Activated T-helper 17 cell treated with anti-CD3 and anti-CD28 coated beads, Interleukin-2, amount 50 U/mL, for 72 hours (primary cell): ENCODE measurements at regions not wholly inside any gene's neighbourhood (a gene's known extent, or its start where the extent isn't known, plus 50 kb on each side); places are given as distances from the start of the nearest gene placed in this dataset.
A peak's percentile ranks its signal among the peaks of the same experiment; 100 is the strongest.
"Not testable (repeated sequence)": the region's sequence is repeated elsewhere in the genome, so short reads cannot be mapped to it uniquely, and the experiment has no call there.

Experiments used
- ATAC-seq: fragments of 150-1000 bp; cut with Tn5 transposase; replicated peaks from 2 replicates; pipeline ENCODE4 v1.10.0; 2021; ENCODE audit warnings: mild to moderate bottlenecking, moderate library complexity
- H3K27ac Mint-ChIP-seq: one replicate; pipeline ENCODE4 v1.8.0; 2022; ENCODE audit warnings: mixed read lengths
- H3K27me3 Mint-ChIP-seq: one replicate; pipeline ENCODE4 v1.8.0; 2022; ENCODE audit warnings: mixed read lengths
- H3K36me3 Mint-ChIP-seq: one replicate; pipeline ENCODE4 v1.8.0; 2022; ENCODE audit warnings: low read depth, mild to moderate bottlenecking, mixed read lengths
- H3K4me1 Mint-ChIP-seq: one replicate; pipeline ENCODE4 v1.8.0; 2022; ENCODE audit warnings: mixed read lengths
- H3K4me3 Mint-ChIP-seq: one replicate; pipeline ENCODE4 v1.8.0; 2022; ENCODE audit warnings: mild to moderate bottlenecking, mixed read lengths
- H3K9me3 Mint-ChIP-seq: one replicate; pipeline ENCODE4 v1.8.0; 2022; ENCODE audit warnings: mixed read lengths

DNA sequence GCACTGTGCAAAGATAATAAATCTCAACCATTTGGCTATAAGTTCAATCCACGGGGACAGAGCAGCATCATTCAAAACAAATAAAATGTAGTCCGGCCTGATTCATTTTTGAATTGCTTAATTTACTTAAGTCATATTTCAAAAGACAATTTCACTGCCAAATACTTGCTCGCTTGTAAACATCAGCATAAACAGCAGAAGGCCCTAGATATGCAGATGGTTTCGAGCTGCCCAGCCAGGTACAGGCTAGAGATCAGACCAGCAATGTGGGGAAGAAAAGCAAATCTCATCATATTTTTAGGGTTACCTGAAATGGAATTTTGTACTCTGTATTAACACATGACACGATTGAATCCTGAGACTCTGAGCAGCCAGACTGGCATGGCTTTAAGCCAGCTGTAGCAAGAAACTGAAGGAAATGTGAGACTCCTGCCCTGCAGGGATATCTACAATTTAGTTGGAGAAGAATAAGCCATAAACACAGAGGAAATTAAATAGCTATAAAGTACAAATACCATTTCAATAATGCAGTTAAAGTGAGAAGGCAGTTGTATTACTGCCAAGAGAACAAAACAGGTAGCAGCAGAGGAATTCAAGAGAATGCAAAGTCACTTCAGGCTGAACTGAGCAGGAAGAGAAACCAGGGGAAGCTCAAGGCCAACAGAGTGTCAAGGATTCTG lies 440.3 kb downstream of the ETS1 start:
- no peak for ATAC-seq
- H3K4me3 Mint-ChIP-seq = no peak overlapping the region
- peaks cover 5% of the 10 kb centered on the region for H3K9me3 Mint-ChIP-seq
- no peak overlapping the region for H3K27ac Mint-ChIP-seq
- no peaks in the 10 kb centered on the region for H3K27me3 Mint-ChIP-seq
- H3K36me3 Mint-ChIP-seq = no peaks in the 10 kb centered on the region
- H3K4me1 Mint-ChIP-seq = no peaks in the 10 kb centered on the region

GRCh38 chr11:128140293-128140692 lies 447.1 kb downstream of the ETS1 start:
- H3K27me3 Mint-ChIP-seq, H3K36me3 Mint-ChIP-seq, ATAC-seq, H3K27ac Mint-ChIP-seq, H3K9me3 Mint-ChIP-seq, H3K4me1 Mint-ChIP-seq: not testable (repeated sequence)
- peak overlapping the region; percentile 0 for H3K4me3 Mint-ChIP-seq

DNA sequence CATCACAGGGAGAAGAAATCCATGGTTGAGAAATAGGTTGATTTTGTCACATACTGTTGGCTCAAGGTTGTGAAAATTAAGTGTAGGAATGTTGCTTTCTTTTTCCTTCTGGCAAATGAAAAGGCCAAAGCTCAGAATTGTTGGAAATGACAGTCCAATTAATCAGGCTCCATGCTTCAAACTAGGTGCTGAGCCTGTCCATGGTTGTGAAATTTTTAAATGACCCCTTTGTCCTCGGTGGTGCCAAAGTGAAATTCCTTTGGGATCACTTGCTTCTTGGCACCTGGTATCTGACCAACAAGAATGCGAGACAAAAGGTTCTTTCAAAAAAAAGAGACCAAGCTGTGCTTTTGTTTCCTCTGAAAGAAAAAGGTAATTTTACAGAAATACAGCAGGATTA lies 451.9 kb downstream of the ETS1 start:
- Mint-ChIP-seq H3K27me3 (no peaks in the 10 kb centered on the region), H3K4me1 (peaks cover 8% of the 10 kb centered on the region), H3K27ac (no peak overlapping the region), H3K36me3 (no peaks in the 10 kb centered on the region), H3K9me3 (peaks cover 5% of the 10 kb centered on the region), H3K4me3 (no peak overlapping the region)
- ATAC-seq = no peak

- no peak overlapping the region for H3K4me3 Mint-ChIP-seq
- no peaks in the 10 kb centered on the region for H3K36me3 Mint-ChIP-seq
- no peaks in the 10 kb centered on the region for H3K4me1 Mint-ChIP-seq
- H3K27ac Mint-ChIP-seq = no peak overlapping the region
- no peaks in the 10 kb centered on the region for H3K27me3 Mint-ChIP-seq
- no peaks in the 10 kb centered on the region for H3K9me3 Mint-ChIP-seq
- ATAC-seq = no peak
These were observed 453.9 kb downstream of the ETS1 start for GRCh38 chr11:128133501-128133900.

- no peaks in the 10 kb centered on the region for H3K4me1 Mint-ChIP-seq
- H3K36me3 Mint-ChIP-seq = no peaks in the 10 kb centered on the region
- no peak overlapping the region for H3K4me3 Mint-ChIP-seq
- no peaks in the 10 kb centered on the region for H3K27me3 Mint-ChIP-seq
- H3K27ac Mint-ChIP-seq = no peak overlapping the region
- H3K9me3 Mint-ChIP-seq = no peaks in the 10 kb centered on the region
- ATAC-seq = no peak
These were observed 457.3 kb downstream of the ETS1 start for GRCh38 chr11:128130052-128130451.

- ATAC-seq = no peak
- no peaks in the 10 kb centered on the region for H3K9me3 Mint-ChIP-seq
- no peak overlapping the region for H3K4me3 Mint-ChIP-seq
- H3K27ac Mint-ChIP-seq = no peak overlapping the region
- no peaks in the 10 kb centered on the region for H3K36me3 Mint-ChIP-seq
- no peaks in the 10 kb centered on the region for H3K27me3 Mint-ChIP-seq
- no peaks in the 10 kb centered on the region for H3K4me1 Mint-ChIP-seq
These were observed 461.6 kb downstream of the ETS1 start for GRCh38 chr11:128125723-128126122.

- H3K4me3 Mint-ChIP-seq = no peak overlapping the region
- peaks cover 8% of the 10 kb centered on the region for H3K27me3 Mint-ChIP-seq
- peaks cover 3% of the 10 kb centered on the region for H3K4me1 Mint-ChIP-seq
- no peaks in the 10 kb centered on the region for H3K36me3 Mint-ChIP-seq
- peaks cover 3% of the 10 kb centered on the region for H3K9me3 Mint-ChIP-seq
- no peak for ATAC-seq
- no peak overlapping the region for H3K27ac Mint-ChIP-seq
These were observed 470.5 kb downstream of the ETS1 start for GRCh38 chr11:128116885-128117284.

DNA sequence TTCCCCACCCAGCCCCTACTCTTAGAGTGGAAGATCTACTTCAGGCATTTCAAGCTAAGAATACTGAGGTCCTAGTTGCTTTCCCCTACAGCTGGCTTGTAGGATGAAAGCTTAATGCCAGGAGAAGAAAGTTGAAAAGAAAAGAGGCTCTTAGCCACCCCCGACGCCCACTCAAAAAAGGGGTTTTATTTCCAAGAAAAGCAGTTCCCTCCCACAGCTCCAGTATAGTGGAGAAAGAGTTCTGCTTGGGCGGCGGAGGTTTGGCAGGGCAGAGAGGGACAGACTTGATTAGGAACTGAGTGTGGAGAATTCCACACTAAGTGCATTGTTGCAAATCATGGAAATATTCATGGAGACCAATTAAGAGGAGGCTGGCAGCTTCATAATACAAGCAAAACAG lies 470.9 kb downstream of the ETS1 start:
- H3K9me3 Mint-ChIP-seq = peaks cover 3% of the 10 kb centered on the region
- no peak for ATAC-seq
- H3K4me1 Mint-ChIP-seq = peaks cover 3% of the 10 kb centered on the region
- H3K4me3 Mint-ChIP-seq = no peak overlapping the region
- H3K36me3 Mint-ChIP-seq = no peaks in the 10 kb centered on the region
- peaks cover 8% of the 10 kb centered on the region for H3K27me3 Mint-ChIP-seq
- no peak overlapping the region for H3K27ac Mint-ChIP-seq

DNA sequence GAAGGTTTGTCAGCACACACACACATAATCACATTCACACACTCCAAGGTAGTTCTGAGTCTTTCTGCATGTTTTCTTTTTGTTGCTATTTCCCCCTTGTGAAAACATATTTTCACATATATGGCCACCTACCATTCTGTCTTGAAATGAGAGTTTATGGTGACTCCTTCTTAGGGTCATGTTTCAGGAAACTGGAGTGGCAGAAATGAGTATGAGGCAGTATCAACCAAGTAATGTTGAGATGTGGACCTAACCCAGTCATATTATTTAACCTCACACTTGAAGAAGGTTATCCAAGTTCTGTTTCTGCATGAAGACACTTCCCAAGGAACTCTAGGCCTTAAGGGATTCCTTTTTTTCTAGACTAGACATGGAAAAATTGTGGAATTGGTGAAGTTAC lies 481.4 kb downstream of the ETS1 start:
- Mint-ChIP-seq H3K4me1 (peaks cover 17% of the 10 kb centered on the region), H3K36me3 (no peaks in the 10 kb centered on the region), H3K27me3 (peaks cover 6% of the 10 kb centered on the region), H3K4me3 (no peak overlapping the region), H3K9me3 (peaks cover 11% of the 10 kb centered on the region), H3K27ac (no peak overlapping the region)
- ATAC-seq = peak; percentile 75

- Mint-ChIP-seq H3K4me1 (peaks cover 17% of the 10 kb centered on the region), H3K9me3 (peaks cover 11% of the 10 kb centered on the region), H3K4me3 (no peak overlapping the region), H3K36me3 (no peaks in the 10 kb centered on the region), H3K27me3 (peaks cover 6% of the 10 kb centered on the region), H3K27ac (peak overlapping the region; percentile 12)
- ATAC-seq = no peak
These were observed 481.8 kb downstream of the ETS1 start for GRCh38 chr11:128105511-128105910.

DNA sequence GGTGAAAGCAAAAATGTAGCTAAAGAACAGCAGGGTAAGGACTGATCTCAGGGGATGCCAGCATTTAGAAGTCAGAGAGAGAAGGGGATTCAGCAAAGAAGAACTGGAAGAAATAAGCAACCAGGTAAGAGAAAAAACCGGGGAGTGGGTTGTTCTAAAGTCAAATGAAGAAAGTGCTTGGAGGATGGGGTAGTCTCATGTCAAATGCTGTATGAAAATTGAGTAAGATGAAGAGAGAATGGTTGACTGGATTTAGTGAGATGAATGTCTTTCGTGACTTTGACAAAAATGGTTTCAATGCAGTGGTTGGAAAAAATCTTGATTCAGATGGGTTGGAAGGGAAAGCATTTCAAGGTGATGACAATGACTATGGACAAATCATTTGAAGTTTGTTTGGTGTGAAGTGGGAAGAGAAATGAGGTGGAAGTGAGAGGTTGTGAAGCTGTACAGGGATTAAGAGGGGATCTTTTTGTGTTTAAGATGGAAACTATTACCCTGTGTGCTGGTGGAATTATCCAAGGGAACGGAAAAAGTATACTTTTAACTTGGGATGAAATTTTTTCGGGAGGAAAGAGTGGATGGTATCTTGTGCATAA lies 484.0 kb downstream of the ETS1 start:
- no peaks in the 10 kb centered on the region for H3K36me3 Mint-ChIP-seq
- peaks cover 7% of the 10 kb centered on the region for H3K9me3 Mint-ChIP-seq
- peaks cover 14% of the 10 kb centered on the region for H3K4me1 Mint-ChIP-seq
- no peak overlapping the region for H3K4me3 Mint-ChIP-seq
- peaks cover 10% of the 10 kb centered on the region for H3K27me3 Mint-ChIP-seq
- peak; percentile 73 for ATAC-seq
- H3K27ac Mint-ChIP-seq = peak overlapping the region; percentile 22

DNA sequence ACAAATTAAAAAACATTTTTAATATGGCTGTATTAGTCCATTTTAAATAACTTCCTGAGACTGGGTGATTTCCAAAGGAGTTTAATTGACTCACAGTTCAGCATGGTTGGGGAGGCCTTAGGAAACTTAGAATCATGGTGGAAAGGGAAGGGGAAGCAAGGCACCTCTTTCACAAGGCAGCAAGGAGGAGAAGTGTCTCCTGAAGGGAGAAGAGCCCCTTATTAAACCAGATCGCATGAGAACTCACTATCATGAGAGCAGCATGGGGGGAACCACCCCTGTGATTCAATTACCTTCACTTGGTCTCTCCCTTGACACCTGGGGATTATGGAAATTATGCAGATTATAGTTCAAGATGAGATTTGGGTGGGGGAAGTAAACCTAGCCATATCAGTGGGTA lies 488.6 kb downstream of the ETS1 start:
- Mint-ChIP-seq H3K36me3 (no peaks in the 10 kb centered on the region), H3K4me3 (no peak overlapping the region), H3K27me3 (peaks cover 7% of the 10 kb centered on the region), H3K27ac (no peak overlapping the region), H3K9me3 (no peaks in the 10 kb centered on the region), H3K4me1 (peaks cover 9% of the 10 kb centered on the region)
- no peak for ATAC-seq

DNA sequence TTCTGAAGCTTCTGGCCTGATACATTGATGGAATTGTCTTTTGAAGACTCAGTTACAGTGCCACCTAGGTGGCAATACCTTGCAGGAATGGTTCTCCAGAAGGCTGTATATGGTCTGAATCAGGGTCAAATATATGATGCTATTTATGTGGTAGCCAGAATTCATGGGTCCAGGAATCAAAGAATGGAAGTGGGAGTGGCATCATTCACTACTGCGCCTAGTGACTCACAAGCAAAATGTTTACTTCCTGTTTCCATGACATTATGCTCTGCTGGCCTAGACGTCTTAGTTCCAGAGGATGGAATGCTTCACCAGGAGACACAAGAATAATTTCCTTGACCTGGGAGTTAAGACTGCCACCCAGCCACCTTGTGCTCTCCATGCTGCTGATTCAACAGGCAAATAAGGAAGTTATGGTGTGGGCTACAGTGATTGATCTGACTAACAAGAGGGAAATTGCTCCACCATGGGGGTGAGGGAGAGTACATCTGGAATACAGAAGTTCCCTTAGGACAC lies 491.8 kb downstream of the ETS1 start:
- no peaks in the 10 kb centered on the region for H3K36me3 Mint-ChIP-seq
- no peak overlapping the region for H3K4me3 Mint-ChIP-seq
- H3K27ac Mint-ChIP-seq = peak overlapping the region; percentile 44
- peak; percentile 60 for ATAC-seq
- peaks cover 4% of the 10 kb centered on the region for H3K4me1 Mint-ChIP-seq
- H3K27me3 Mint-ChIP-seq = peaks cover 4% of the 10 kb centered on the region
- peaks cover under 1% of the 10 kb centered on the region for H3K9me3 Mint-ChIP-seq

DNA sequence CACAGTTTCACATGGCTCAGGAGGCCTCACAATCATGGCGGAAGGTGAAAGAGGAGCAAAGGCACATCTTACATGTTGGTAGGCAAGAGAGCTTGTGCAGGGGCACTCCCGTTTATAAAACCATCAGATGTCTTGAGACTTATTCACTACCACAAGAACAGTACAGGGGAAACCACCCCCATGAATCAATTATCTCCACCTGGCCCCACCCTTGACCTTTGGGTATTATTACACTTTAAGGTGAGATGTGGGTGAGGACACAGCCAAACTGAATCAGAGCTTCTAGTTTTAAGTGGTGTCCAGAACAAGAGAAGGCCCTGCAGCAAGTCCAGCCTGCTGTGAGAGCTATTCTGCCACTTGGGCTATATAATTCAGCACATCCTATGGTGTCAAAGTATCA lies 493.7 kb downstream of the ETS1 start:
- Mint-ChIP-seq H3K4me1 (peaks cover 4% of the 10 kb centered on the region), H3K4me3 (no peak overlapping the region), H3K27me3 (no peaks in the 10 kb centered on the region), H3K9me3 (peaks cover 10% of the 10 kb centered on the region), H3K27ac (no peak overlapping the region), H3K36me3 (no peaks in the 10 kb centered on the region)
- peak; percentile 26 for ATAC-seq

- H3K4me3 Mint-ChIP-seq = no peak overlapping the region
- H3K9me3 Mint-ChIP-seq = peaks cover 10% of the 10 kb centered on the region
- H3K27me3 Mint-ChIP-seq = no peaks in the 10 kb centered on the region
- no peak overlapping the region for H3K27ac Mint-ChIP-seq
- no peaks in the 10 kb centered on the region for H3K36me3 Mint-ChIP-seq
- no peaks in the 10 kb centered on the region for H3K4me1 Mint-ChIP-seq
- no peak for ATAC-seq
These were observed 497.4 kb downstream of the ETS1 start for GRCh38 chr11:128089962-128090361.
